A673 (cell line): ENCODE measurements at regions not wholly inside any gene's neighbourhood (a gene's known extent, or its start where the extent isn't known, plus 50 kb on each side); places are given as distances from the start of the nearest gene placed in this dataset.

Experiments used
- EZH2 ChIP-seq: fragments of 200-600 bp; sonication (generic); IDR thresholded peaks from 2 replicates; pipeline ENCODE4 v1.6.1; 2017; ENCODE audit warnings: borderline replicate concordance, low read depth, mild to moderate bottlenecking, mixed read lengths, antibody characterized with exemption, low read length; ENCODE audit not compliant: poor library complexity, severe bottlenecking
- TF ChIP-seq, protein P1 (sequence below): fragments of 300-800, 200-600 bp; sonication (generic); conservative IDR thresholded peaks from 2 replicates; pipeline ENCODE4 v1.5.1; 2017; ENCODE audit warnings: low read depth, mild to moderate bottlenecking, antibody characterized with exemption, low read length, moderate library complexity, mixed read lengths

GRCh38 chr4:135552131-135552530 lies 1350.5 kb upstream of the PABPC4L start:
- TF ChIP-seq, protein P1, sequence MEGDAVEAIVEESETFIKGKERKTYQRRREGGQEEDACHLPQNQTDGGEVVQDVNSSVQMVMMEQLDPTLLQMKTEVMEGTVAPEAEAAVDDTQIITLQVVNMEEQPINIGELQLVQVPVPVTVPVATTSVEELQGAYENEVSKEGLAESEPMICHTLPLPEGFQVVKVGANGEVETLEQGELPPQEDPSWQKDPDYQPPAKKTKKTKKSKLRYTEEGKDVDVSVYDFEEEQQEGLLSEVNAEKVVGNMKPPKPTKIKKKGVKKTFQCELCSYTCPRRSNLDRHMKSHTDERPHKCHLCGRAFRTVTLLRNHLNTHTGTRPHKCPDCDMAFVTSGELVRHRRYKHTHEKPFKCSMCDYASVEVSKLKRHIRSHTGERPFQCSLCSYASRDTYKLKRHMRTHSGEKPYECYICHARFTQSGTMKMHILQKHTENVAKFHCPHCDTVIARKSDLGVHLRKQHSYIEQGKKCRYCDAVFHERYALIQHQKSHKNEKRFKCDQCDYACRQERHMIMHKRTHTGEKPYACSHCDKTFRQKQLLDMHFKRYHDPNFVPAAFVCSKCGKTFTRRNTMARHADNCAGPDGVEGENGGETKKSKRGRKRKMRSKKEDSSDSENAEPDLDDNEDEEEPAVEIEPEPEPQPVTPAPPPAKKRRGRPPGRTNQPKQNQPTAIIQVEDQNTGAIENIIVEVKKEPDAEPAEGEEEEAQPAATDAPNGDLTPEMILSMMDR: no peak
- no peak for TF ChIP-seq EZH2
